NCI-H187 (cell line): ENCODE measurements at regions not wholly inside any gene's neighbourhood (a gene's known extent, or its start where the extent isn't known, plus 50 kb on each side); places are given as distances from the start of the nearest gene placed in this dataset.

ENCODE experiments used
- DNase-seq, 2 experiments: peaks; one replicate each; lab custom pipeline; 2025; lab: John Stamatoyannopoulos, UW

- DNase-seq: no peak
These were observed 55.6 kb upstream of the SHH start for GRCh38 chr7:155867734-155868400.

- no peak for DNase-seq
These were observed 55.0 kb upstream of the SHH start for GRCh38 chr7:155867280-155867679.

DNA sequence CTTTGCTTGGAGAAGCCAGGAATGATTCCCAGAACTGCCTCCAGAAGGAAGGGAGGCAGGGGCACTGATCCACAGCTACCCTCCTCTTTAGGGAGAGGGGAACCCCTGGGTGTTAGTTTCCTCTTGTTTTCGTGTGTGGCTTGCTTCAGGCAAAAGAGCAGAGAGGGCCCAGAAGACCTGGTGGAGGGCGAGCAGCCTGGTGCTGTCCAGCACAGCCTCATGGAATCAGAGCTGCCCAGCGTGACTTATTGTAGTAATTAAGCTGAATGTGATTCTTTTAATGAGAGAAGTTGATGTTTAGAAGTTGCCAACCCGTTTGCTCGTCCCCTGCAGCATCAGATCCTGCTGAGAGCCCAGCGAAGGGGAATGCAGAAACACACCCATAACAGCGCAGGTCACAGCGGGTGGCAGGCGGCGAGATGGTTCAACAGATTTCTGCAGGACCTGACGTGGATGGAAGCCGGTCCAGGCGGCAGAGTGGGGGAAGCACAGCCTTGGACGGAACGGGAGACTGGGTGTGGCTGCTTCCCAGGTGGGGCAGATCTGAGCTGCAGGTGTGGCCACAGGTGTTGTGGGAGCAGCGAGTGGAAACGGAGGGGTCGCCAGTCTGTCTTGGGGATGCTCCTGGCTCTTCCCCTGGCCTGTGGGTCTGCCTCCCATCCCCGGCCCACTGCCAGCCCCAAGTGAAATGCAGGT is 53.7 kb upstream of the SHH start:
- DNase-seq: no peak

- DNase-seq: no peak
These were observed 52.9 kb upstream of the SHH start for GRCh38 chr7:155864991-155865690.

GRCh38 chr7:155864271-155864985 is 52.2 kb upstream of the SHH start:
- DNase-seq: no peak

- DNase-seq: no peak
These were observed 51.5 kb upstream of the SHH start for GRCh38 chr7:155863721-155864151.

DNA sequence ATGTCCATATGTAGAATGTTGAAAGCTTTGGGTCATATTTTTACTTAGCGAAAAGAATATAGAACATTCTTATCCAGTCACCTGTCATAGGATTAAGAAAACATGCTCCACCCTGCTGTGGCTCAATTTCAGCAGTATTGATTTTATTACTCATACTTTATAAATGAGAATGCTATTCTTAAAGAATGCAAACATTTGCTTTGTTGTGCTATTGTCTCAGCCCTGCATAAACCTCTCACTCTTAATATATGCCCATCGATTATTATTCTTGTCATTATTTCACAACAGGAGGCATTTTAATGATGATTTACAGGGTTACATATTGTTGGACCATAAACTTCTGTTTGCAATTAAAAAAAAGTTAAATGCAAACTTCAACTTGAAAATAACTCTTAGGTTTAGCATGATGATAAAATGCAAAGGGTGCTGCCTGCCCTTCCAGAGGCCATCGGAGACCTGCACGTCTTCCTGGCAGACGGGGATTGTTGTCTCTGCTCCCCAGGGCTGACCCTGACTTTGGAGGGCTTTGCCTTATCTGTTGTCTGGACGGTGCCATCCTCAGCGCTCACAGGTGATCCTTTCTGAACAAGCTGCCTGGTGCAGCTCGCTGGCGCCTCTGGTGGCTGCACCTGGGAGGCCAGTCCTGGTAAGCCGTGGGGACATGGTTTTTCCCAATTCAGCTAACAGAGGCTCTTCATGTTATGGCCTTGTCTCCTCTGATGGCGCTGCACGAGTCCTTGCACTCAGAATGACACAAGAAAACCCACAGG is 50.0 kb upstream of the SHH start:
- DNase-seq: no peak
